A673 (cell line): ENCODE measurements at regions not wholly inside any gene's neighbourhood (a gene's known extent, or its start where the extent isn't known, plus 50 kb on each side); places are given as distances from the start of the nearest gene placed in this dataset.

Source experiments
- CTCF ChIP-seq: fragments of 300-800, 200-600 bp; sonication (generic); conservative IDR thresholded peaks from 2 replicates; pipeline ENCODE4 v1.5.1; 2017; ENCODE audit warnings: low read depth, mild to moderate bottlenecking, antibody characterized with exemption, low read length, moderate library complexity, mixed read lengths
- EZH2 ChIP-seq: fragments of 200-600 bp; sonication (generic); IDR thresholded peaks from 2 replicates; pipeline ENCODE4 v1.6.1; 2017; ENCODE audit warnings: borderline replicate concordance, low read depth, mild to moderate bottlenecking, mixed read lengths, antibody characterized with exemption, low read length; ENCODE audit not compliant: poor library complexity, severe bottlenecking

- no peak for TF ChIP-seq CTCF
- TF ChIP-seq EZH2, result no peak
These were observed 1209.8 kb upstream of the CDH6 start for GRCh38 chr5:29983528-29984155.
